ENCODE measurements at regions not wholly inside any gene's neighbourhood (a gene's known extent, or its start where the extent isn't known, plus 50 kb on each side); places are given as distances from the start of the nearest gene placed in this dataset.
"Not testable (repeated sequence)": the region's sequence is repeated elsewhere in the genome, so short reads cannot be mapped to it uniquely, and the experiment has no call there.

GRCh38 chr21:30030416-30030815 lies 90.6 kb upstream of the GRIK1 start:
- in situ Hi-C loops (cut with HindIII; ENCODE audit: low pct_unique_long_range_greater_than_20kb, low sequenced_read_pairs), result no loop called here
- no peak for DNase-seq (ENCODE audit: low read depth in 1 of 2, low spot score in 1 of 2)
- TF ChIP-seq JUND (IDR thresholded peaks at IDR 0.05; ENCODE audit: low read depth), result no peak

- in situ Hi-C loops (cut with HindIII; ENCODE audit: low pct_unique_long_range_greater_than_20kb, low sequenced_read_pairs), result no loop called here
- no peak for TF ChIP-seq JUND (IDR thresholded peaks at IDR 0.05; ENCODE audit: low read depth)
Measured at GRCh38 chr21:30028537-30028936, 88.7 kb upstream of the GRIK1 start.

GRCh38 chr21:30027986-30028385 lies 88.2 kb upstream of the GRIK1 start:
- no peak for TF ChIP-seq JUND (IDR thresholded peaks at IDR 0.05; ENCODE audit: low read depth)
- no peak for DNase-seq (ENCODE audit: low read depth in 1 of 2, low spot score in 1 of 2)
- in situ Hi-C loops (cut with HindIII; ENCODE audit: low pct_unique_long_range_greater_than_20kb, low sequenced_read_pairs), result no loop called here

More at GRCh38 chr21:30028537-30028936, 88.7 kb upstream of the GRIK1 start:
- no peak for DNase-seq (ENCODE audit: low read depth in 1 of 2, low spot score in 1 of 2)

GRCh38 chr21:30023056-30023455 lies 83.3 kb upstream of the GRIK1 start:
- in situ Hi-C loops (cut with HindIII; ENCODE audit: low pct_unique_long_range_greater_than_20kb, low sequenced_read_pairs); DNase-seq (ENCODE audit: low read depth in 1 of 2, low spot score in 1 of 2): not testable (repeated sequence)

GRCh38 chr21:30014886-30015285 lies 75.1 kb upstream of the GRIK1 start:
- DNase-seq (ENCODE audit: low read depth in 1 of 2, low spot score in 1 of 2), result no peak
- in situ Hi-C loops (cut with HindIII; ENCODE audit: low pct_unique_long_range_greater_than_20kb, low sequenced_read_pairs), result no loop called here
- no peak for TF ChIP-seq JUND (IDR thresholded peaks at IDR 0.05; ENCODE audit: low read depth)

GRCh38 chr21:29991624-29992023 lies 51.8 kb upstream of the GRIK1 start:
- DNase-seq (ENCODE audit: low read depth in 1 of 2, low spot score in 1 of 2), result no peak
- in situ Hi-C loops (cut with HindIII; ENCODE audit: low pct_unique_long_range_greater_than_20kb, low sequenced_read_pairs), result no loop called here

GRCh38 chr21:29989634-29990234 lies 49.9 kb upstream of the GRIK1 start:
- no peak for TF ChIP-seq JUND (IDR thresholded peaks at IDR 0.05; ENCODE audit: low read depth)
- in situ Hi-C loops (cut with HindIII; ENCODE audit: low pct_unique_long_range_greater_than_20kb, low sequenced_read_pairs), result no loop called here
- no peak for DNase-seq (ENCODE audit: low read depth in 1 of 2, low spot score in 1 of 2)

More at GRCh38 chr21:29991624-29992023, 51.8 kb upstream of the GRIK1 start:
- TF ChIP-seq JUND (IDR thresholded peaks at IDR 0.05; ENCODE audit: low read depth), result no peak

All from T47D (cell line).